OCI-LY1 (cell line): ENCODE measurements at regions not wholly inside any gene's neighbourhood (a gene's known extent, or its start where the extent isn't known, plus 50 kb on each side); places are given as distances from the start of the nearest gene placed in this dataset.
"Not testable (repeated sequence)": the region's sequence is repeated elsewhere in the genome, so short reads cannot be mapped to it uniquely, and the experiment has no call there.

ENCODE experiments used
- H2AFZ ChIP-seq: fragments of 200-600 bp; sonication (generic), shearing (Covaris generic); 2 replicates; pipeline ENCODE4 v1.6.0; 2014; ENCODE audit warnings: antibody characterized with exemption, mild to moderate bottlenecking, low read length
- H3F3A ChIP-seq: fragments of 200-600 bp; sonication (generic), shearing (Covaris generic); 2 replicates; pipeline ENCODE4 v1.6.0; 2014; ENCODE audit warnings: mild to moderate bottlenecking, antibody characterized with exemption, low read length, moderate library complexity; ENCODE audit not compliant: insufficient read depth
- H3K27ac ChIP-seq: fragments of 200-600 bp; sonication (generic); 2 replicates; pipeline ENCODE4 v1.5.1; 2014; ENCODE audit warnings: low read length, mixed run types, mild to moderate bottlenecking, low read depth; ENCODE audit not compliant: poor library complexity, severe bottlenecking
- H3K27me3 ChIP-seq: fragments of 200-600 bp; sonication (generic); 2 replicates; pipeline ENCODE4 v1.6.0; 2014; ENCODE audit warnings: antibody characterized with exemption, mild to moderate bottlenecking, low read length, moderate library complexity; ENCODE audit not compliant: insufficient read depth
- H3K36me3 ChIP-seq: fragments of 200-600 bp; sonication (generic); 2 replicates; pipeline ENCODE4 v1.6.1; 2014; ENCODE audit warnings: mild to moderate bottlenecking, antibody characterized with exemption, low read length, moderate library complexity, mixed read lengths; ENCODE audit not compliant: insufficient read depth
- H3K4me1 ChIP-seq: fragments of 200-600 bp; sonication (generic); 2 replicates; pipeline ENCODE4 v1.5.1; 2014; ENCODE audit warnings: mild to moderate bottlenecking, low read length, moderate library complexity; ENCODE audit not compliant: insufficient read depth, severe bottlenecking
- H3K4me2 ChIP-seq: fragments of 200-600 bp; sonication (generic), shearing (Covaris generic); 2 replicates; pipeline ENCODE4 v1.6.1; 2014; ENCODE audit warnings: low read length
- H3K4me3 ChIP-seq: fragments of 200-600 bp; sonication (generic); 2 replicates; pipeline ENCODE4 v1.5.1; 2014; ENCODE audit warnings: low read length, low read depth, mild to moderate bottlenecking, mixed read lengths; ENCODE audit not compliant: poor library complexity, severe bottlenecking
- H3K79me2 ChIP-seq: fragments of 200-600 bp; shearing (Covaris generic); 2 replicates; pipeline ENCODE4 v1.6.1; 2016; ENCODE audit warnings: mixed run types, low read length, mixed read lengths; ENCODE audit not compliant: insufficient read depth
- H3K9ac ChIP-seq: fragments of 200-600 bp; sonication (generic), shearing (Covaris generic); 2 replicates; pipeline ENCODE4 v1.6.1; 2014; ENCODE audit warnings: mild to moderate bottlenecking, low read length, mixed read lengths
- H3K9me2 ChIP-seq: fragments of 200-600 bp; sonication (generic), shearing (Covaris generic); 2 replicates; pipeline ENCODE4 v1.6.1; 2014; ENCODE audit warnings: low read depth, mild to moderate bottlenecking, low read length, mixed read lengths
- H3K9me3 ChIP-seq: fragments of 200-600 bp; shearing (Covaris generic); 2 replicates; pipeline ENCODE4 v1.6.1; 2014; ENCODE audit warnings: low read length, mixed read lengths
- H4K20me1 ChIP-seq: fragments of 200-600 bp; sonication (generic), shearing (Covaris generic); 2 replicates; pipeline ENCODE4 v1.6.0; 2016; ENCODE audit warnings: mild to moderate bottlenecking, low read length; ENCODE audit not compliant: insufficient read depth
- CTCF ChIP-seq: fragments of 200-600 bp; sonication (generic), shearing (Covaris generic); IDR thresholded peaks from 2 replicates; pipeline ENCODE4 v1.5.1; 2017; ENCODE audit warnings: mild to moderate bottlenecking, antibody characterized with exemption, low read length, moderate library complexity, mixed read lengths
- EZH2 ChIP-seq: fragments of 200-600 bp; sonication (generic), shearing (Covaris generic); IDR thresholded peaks from 2 replicates; pipeline ENCODE4 v1.8.0; 2017; ENCODE audit warnings: borderline replicate concordance, mixed run types, mild to moderate bottlenecking, antibody characterized with exemption, low read length, moderate library complexity, mixed read lengths

- no peaks in the 10 kb centered on the region for H3K4me1 ChIP-seq
- no peaks in the 10 kb centered on the region for H3K9me3 ChIP-seq
- H3K4me3 ChIP-seq, result no peak overlapping the region
- H2AFZ ChIP-seq, result no peak overlapping the region
- no peaks in the 10 kb centered on the region for H3K36me3 ChIP-seq
- no peak overlapping the region for H3K27ac ChIP-seq
- no peaks in the 10 kb centered on the region for H3K27me3 ChIP-seq
- H4K20me1 ChIP-seq, result no peaks in the 10 kb centered on the region
- H3K9me2 ChIP-seq, result no peaks in the 10 kb centered on the region
- H3K4me2 ChIP-seq, result no peak overlapping the region
- H3F3A ChIP-seq, result no peaks in the 10 kb centered on the region
- no peak overlapping the region for H3K9ac ChIP-seq
- no peaks in the 10 kb centered on the region for H3K79me2 ChIP-seq
- no peak for TF ChIP-seq EZH2
- TF ChIP-seq CTCF, result no peak
Measured at GRCh38 chr14:105962532-105962931, 436.1 kb downstream of the TMEM121 start.

- no peaks in the 10 kb centered on the region for H4K20me1 ChIP-seq
- H3K4me2 ChIP-seq, result no peak overlapping the region
- H3K9ac ChIP-seq, result no peak overlapping the region
- H3K4me3 ChIP-seq, result no peak overlapping the region
- H3F3A ChIP-seq, result no peaks in the 10 kb centered on the region
- no peaks in the 10 kb centered on the region for H3K9me2 ChIP-seq
- H3K27me3 ChIP-seq, result no peaks in the 10 kb centered on the region
- H3K36me3 ChIP-seq, result no peaks in the 10 kb centered on the region
- H3K9me3 ChIP-seq, result no peaks in the 10 kb centered on the region
- H2AFZ ChIP-seq, result no peak overlapping the region
- TF ChIP-seq CTCF (no peak), EZH2 (no peak)
- no peak overlapping the region for H3K27ac ChIP-seq
- no peaks in the 10 kb centered on the region for H3K4me1 ChIP-seq
- H3K79me2 ChIP-seq, result no peaks in the 10 kb centered on the region
Measured at GRCh38 chr14:105968291-105968690, 441.9 kb downstream of the TMEM121 start.

- H2AFZ ChIP-seq, H3F3A ChIP-seq, H3K79me2 ChIP-seq, H3K27me3 ChIP-seq, H3K9me2 ChIP-seq, H3K4me1 ChIP-seq, H3K9me3 ChIP-seq, H4K20me1 ChIP-seq, H3K9ac ChIP-seq, H3K27ac ChIP-seq, H3K4me2 ChIP-seq, H3K4me3 ChIP-seq, H3K36me3 ChIP-seq: not testable (repeated sequence)
Measured at GRCh38 chr14:105969026-105969425, 442.6 kb downstream of the TMEM121 start.

GRCh38 chr14:105970821-105971220 is 444.4 kb downstream of the TMEM121 start:
- H3K36me3 ChIP-seq, H3F3A ChIP-seq, H3K79me2 ChIP-seq, H3K9ac ChIP-seq, H3K9me2 ChIP-seq, H3K4me1 ChIP-seq, H3K4me2 ChIP-seq, H4K20me1 ChIP-seq, H3K4me3 ChIP-seq, H3K9me3 ChIP-seq, H2AFZ ChIP-seq, H3K27me3 ChIP-seq, H3K27ac ChIP-seq: not testable (repeated sequence)
